ENCODE measurements at regions not wholly inside any gene's neighbourhood (a gene's known extent, or its start where the extent isn't known, plus 50 kb on each side); places are given as distances from the start of the nearest gene placed in this dataset.

- no peak for TF ChIP-seq FOXP2 (optimal IDR thresholded peaks at IDR 0.05; ENCODE audit: borderline replicate concordance, extremely low read depth, extremely low read length, insufficient read depth)
- no peak for TF ChIP-seq SIN3A (IDR thresholded peaks at IDR 0.05; ENCODE audit: borderline replicate concordance, insufficient read depth, low read length)
- TF ChIP-seq REST (IDR thresholded peaks at IDR 0.05; ENCODE audit: insufficient read depth in 1 of 2, low read depth in 2 of 2, low read length in 2 of 2), result no peak
- no peak for TF ChIP-seq POLR2AphosphoS5 (IDR thresholded peaks at IDR 0.05; ENCODE audit: low read depth, low read length)
- TF ChIP-seq TAF1 (IDR thresholded peaks at IDR 0.05; ENCODE audit: borderline replicate concordance, insufficient read depth, low read length), result no peak
Measured at GRCh38 chr4:18635531-18635930, 614.0 kb upstream of the LCORL start.

All from PFSK-1 (cell line).